Ovary (tissue), 3 donors: ENCODE measurements at regions not wholly inside any gene's neighbourhood (a gene's known extent, or its start where the extent isn't known, plus 50 kb on each side); places are given as distances from the start of the nearest gene placed in this dataset.

Source experiments
- CTCF ChIP-seq, 3 donors: fragments of 450-650 bp in 2 of 3; fragments of 200-600 bp in 1 of 3; IDR thresholded peaks; one replicate each; pipeline versions ENCODE4 v1.5.1 to v1.8.0; 2016 to 2022; ENCODE audit warnings: antibody characterized with exemption in 3 of 3, mild to moderate bottlenecking in 1 of 3
- POLR2A ChIP-seq: fragments of 450-650 bp; IDR thresholded peaks from one replicate; pipeline ENCODE4 v1.6.1; 2017; ENCODE audit warnings: antibody characterized with exemption, mild to moderate bottlenecking, moderate library complexity
- donor health status: DM: no; HTN: no; CAD: no.

- TF ChIP-seq CTCF (IDR thresholded peaks at IDR 0.05) (no peak), POLR2A (no peak)
Measured at GRCh38 chr11:122048401-122048800, 67.6 kb downstream of the BLID start.
